ENCODE measurements at regions not wholly inside any gene's neighbourhood (a gene's known extent, or its start where the extent isn't known, plus 50 kb on each side); places are given as distances from the start of the nearest gene placed in this dataset.
A peak's percentile ranks its signal among the peaks of the same experiment; 100 is the strongest.
"Not testable (repeated sequence)": the region's sequence is repeated elsewhere in the genome, so short reads cannot be mapped to it uniquely, and the experiment has no call there.

DNA sequence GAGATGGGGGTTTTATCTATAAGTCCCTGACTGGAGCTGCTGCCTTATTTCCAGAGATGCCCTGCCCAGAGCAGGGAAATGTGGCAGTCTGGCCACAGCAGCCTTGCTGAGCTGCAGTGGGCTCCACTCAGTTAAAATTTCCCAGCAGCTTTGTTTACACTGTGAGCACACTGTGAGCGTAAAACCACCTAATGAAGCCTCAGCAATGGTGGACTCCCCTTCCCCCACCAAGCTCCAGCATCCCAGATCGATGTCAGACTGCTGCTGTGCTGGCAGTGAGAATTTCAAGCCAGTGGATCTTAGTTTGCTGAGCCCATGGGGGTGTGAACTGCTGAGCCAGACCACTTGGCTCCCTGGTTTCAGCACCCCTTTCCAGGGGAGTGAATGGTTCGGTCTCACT lies 208.7 kb upstream of the RAI14 start:
- no peak for DNase-seq (ENCODE audit: low spot score)

DNA sequence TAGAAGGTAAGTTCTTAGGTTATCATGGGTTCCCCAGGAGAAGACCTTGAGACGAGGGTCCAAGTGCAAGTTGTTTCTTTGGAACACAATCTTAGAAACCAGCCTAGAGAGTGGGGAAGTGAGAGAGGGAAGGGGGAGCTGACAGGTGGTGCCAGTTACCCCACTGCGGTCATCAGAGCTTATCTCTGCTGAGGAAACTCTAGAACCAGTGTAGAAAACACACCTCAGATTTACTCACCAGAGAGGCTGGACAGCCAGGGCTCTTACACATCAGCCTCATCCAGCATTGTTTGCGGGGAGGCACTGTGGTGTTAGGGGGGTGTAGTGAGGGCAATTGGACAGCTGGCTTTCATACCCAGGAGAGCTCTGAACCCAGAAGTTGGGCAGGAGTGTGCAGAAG lies 206.5 kb upstream of the RAI14 start:
- DNase-seq (ENCODE audit: low spot score), result no peak

DNA sequence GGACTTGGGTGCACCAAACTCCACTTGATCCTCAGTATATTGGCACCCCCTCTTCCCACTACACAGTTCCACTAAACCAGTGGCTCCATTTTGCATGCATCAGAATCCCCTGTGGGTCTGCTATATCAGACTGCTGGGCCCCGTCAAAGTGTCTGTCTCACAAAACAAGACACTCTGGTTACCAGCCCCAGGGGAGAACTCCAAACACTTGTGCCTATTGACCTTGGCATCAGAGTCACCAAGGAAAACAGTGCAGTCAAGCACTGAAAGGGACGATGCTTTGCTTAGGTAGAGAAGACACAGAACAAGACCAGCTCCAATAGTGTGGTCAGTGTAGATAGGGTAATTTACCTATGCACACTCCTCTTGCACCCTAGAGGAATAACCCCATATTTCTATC lies 205.8 kb upstream of the RAI14 start:
- DNase-seq (ENCODE audit: low spot score), result no peak

DNA sequence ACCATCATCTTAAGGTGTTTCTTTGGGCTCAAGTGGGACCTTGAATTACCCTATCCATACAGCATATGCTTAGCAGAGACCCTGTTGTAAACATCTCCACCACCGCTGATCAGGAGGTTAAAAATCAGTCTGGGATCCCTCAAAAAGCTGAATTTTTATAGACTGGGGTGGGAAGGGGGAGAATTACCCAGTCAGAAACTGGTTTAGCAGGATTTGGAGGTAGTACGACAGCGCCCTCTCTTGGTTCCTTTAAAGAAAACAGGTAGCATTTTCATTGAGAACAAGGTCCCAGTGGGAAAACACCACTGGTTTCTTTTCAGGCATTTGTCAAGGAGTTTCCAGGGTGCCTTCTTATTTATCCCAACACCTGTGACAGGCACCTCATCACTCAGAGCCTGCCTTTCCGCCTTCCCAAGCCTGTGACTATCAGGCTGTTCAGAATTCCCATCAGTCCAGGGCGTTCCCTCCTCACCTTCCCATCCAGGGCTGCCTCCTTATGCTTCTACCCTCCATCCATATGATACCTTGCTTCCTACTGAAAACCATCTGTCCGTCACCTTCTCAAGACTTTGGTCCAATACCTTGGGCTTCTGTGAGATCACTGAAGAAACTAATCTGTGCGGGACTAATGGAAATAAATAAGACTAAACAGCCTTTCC lies 203.8 kb upstream of the RAI14 start:
- DNase-seq (ENCODE audit: low spot score), result no peak

DNA sequence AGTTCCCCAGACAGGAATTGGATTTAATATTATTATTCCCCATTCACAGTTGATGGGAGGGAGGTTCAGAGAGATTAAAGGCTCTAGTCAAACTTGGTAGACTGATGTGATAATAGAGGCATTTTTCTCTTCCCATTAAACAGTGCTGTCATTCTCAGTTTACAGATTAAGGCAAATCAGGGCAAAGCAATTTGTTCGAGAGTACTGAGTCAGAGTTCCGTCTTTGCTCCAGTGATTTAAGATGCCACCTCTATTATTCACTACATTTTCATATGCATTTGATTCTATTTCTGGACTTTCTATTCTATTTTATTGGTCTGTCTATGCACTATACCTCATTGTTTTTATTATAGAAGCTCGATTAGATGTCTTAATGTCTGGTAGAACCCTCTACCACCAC lies 201.0 kb upstream of the RAI14 start:
- no peak for DNase-seq (ENCODE audit: low spot score)

DNA sequence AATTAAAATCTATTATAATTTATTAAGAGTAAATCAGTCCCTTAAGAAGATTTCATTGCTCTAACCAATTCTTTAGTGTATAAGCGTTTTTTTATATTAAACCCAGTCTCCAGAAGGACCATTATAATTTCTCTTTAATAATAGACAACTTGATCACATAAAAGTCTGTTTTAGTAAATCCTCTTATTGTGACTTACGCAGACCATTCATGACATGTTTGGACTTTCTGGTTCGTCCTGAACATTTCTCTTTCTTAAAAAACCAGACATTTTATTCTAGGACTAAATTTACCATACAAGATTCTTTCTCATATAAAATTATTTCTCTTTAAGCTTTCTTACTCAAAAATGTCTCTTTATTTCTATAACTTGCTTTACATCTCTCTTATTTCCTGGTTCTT lies 196.2 kb upstream of the RAI14 start:
- DNase-seq (ENCODE audit: low spot score), result no peak

DNA sequence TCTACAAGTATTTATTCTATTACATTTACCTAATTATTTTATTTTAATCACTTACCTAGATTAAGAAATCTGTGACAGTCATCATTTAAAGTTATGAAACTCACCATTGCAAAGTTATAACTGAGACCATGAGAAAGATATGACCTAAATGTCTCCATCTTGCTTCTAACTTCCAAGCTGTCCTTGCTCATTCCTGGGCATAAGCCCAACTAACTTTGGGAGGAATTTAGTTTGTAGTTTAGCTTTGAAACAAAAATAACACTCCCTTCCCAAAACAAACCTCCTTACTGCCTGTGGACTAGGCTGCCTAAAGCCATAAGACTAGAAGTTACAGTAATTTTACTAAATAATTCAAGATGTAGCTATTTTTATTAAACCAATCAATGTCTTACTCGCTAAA lies 195.6 kb upstream of the RAI14 start:
- no peak for DNase-seq (ENCODE audit: low spot score)

DNA sequence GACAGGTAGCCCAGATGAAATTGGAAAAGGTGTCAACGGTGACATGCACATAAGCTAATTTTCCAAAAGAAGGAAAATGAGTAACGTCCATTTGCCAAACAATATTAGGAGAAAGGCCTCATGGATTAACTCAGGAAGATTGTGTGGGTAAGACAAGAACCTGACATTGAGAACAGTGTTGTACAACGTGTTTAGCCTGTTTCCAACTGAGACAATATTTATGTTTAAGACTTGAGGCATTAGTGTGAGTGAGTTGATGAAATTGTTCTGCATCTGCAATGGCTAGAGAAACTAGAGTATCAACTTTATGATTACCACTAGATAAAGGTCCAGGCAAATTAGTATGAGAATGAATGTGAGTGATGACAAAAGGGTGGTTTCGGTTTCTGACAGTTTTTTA lies 191.3 kb upstream of the RAI14 start:
- DNase-seq (ENCODE audit: low spot score), result no peak

DNA sequence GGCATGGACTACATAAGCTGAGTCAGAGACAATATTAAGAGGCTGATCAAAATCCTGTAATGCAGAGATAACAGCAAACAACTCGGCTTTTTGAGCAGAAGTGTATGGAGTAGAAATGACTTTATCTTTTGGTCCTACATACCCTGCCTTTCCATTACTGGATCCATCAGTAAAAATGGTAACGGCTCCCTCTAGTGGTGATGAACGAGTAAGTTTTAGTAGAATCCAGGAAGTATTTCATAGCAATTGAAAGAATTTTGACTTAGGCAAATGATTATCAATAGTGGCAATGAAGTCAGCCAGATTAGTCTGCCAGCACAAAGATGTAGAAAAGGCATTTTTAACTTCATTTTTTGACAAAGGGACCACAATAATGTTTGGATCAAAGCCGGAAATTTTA lies 190.8 kb upstream of the RAI14 start:
- peak; percentile 30 for DNase-seq (ENCODE audit: low spot score)

DNA sequence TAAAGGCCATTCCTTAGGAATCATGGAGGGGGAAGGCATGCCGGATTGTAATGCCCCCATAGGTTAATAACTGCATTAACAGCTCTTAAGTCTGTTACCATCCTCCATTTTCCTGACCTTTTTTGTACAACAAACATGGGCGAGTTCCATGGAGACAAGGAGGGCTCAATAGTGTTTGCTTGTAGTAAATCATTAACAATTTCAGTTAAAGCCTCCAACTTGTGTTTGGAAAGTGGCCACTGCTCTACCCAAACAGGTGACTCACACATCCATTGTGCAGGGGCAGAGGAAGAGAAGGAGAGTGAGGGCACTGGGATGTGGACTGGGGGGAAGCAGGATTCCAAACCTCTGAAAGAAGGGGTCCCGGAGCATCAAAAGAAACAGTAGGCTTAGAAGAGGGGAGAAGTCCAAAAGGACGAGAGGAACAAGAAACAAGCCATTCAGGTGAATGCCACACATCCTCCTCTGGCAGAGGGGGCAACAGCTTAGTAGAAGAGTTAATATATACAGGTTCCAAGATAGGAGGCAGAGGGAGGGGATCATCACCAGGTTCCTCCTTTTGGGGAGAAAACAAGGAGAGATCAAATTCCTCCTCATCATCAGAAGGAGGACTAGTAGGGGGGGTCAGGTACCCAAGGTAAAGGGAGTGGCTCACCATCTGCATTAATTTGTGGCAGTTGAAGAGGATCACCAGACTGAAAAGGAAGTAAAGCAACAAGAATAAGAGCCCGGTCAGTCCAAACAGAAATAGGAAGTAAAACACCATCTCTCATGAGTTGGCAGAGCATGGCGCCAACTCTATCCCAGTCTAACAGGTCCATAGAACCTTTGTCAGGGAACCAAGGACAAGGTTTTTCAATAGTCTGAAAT lies 189.4 kb upstream of the RAI14 start:
- not testable (repeated sequence) for DNase-seq (ENCODE audit: low spot score)

DNA sequence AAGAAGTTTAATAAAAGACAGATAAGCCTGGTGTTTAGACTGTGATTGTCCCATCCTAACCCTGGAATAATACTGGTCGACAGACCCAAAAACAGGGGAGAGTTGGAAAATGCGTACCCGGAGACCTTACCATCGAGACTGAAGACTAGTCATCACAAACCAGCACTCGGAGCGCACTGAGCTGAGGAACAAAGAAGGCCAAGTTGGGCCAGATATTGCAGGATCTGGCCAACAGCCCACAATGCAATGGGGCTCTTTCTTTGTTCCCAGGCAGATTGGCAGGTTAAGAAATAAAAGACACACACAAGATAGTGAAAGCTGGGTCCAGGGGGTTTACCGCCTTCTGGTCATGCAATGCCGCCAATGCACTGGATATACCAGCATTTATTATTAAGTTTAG lies 188.7 kb upstream of the RAI14 start:
- DNase-seq (ENCODE audit: low spot score), result no peak

DNA sequence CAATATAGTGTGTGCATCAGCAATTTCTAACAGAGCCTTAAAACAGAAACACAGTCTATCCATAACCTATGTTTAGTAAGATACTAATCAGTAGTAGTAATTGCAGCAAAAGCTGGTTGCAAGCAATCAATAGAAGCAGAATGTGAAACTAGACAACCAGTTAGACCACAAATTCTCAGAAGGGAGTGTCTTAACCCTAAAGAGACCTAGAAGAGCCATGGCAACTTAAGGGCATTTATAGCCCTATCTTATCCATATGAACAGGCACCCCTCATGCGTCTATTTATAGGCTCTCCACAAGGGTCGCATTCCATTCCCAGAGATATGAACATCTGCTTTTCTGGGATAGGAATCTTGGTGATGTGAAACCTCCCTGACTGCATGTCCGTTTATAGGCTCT lies 188.1 kb upstream of the RAI14 start:
- not testable (repeated sequence) for DNase-seq (ENCODE audit: low spot score)

DNA sequence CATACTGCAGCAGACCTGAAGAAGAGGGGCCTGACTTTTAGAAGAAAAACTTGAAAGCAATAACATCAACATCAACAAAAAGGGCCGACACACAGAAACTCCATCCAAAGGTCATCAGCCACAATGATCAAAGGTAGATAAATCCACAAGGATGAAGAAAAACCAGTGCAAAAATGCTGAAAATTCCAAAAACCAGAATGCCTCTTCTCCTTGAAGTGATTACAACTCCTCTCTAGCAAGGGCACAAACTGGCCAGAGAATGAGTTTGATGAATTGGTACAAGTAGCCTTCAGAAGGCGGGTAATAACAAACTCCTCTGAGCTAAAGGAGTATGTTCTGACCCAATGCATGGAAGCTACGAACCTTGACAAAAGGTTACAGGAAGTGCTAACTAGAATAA lies 186.2 kb upstream of the RAI14 start:
- no peak for DNase-seq (ENCODE audit: low spot score)

DNA sequence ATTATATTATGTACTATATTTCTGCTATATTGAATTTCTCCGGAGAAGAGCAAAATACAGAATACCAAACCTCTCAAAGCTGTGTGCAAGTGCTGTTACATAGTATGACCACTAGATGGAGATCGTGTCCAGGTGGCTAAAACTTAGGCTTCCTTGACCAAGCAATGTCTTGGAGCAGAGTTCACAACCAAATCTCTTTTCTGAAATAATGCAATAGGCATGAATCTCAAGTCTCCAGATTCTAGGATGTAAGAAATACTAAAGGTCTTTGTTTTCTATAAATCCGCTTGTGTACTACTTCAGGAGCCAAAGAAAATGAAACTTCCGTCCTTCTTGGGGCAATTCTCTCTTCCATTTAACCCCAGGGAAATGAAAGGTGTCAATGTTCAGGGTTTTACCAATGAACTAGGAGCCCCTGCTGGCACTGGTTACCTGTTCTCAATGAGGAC lies 181.5 kb upstream of the RAI14 start:
- DNase-seq (ENCODE audit: low spot score), result peak; percentile 65

DNA sequence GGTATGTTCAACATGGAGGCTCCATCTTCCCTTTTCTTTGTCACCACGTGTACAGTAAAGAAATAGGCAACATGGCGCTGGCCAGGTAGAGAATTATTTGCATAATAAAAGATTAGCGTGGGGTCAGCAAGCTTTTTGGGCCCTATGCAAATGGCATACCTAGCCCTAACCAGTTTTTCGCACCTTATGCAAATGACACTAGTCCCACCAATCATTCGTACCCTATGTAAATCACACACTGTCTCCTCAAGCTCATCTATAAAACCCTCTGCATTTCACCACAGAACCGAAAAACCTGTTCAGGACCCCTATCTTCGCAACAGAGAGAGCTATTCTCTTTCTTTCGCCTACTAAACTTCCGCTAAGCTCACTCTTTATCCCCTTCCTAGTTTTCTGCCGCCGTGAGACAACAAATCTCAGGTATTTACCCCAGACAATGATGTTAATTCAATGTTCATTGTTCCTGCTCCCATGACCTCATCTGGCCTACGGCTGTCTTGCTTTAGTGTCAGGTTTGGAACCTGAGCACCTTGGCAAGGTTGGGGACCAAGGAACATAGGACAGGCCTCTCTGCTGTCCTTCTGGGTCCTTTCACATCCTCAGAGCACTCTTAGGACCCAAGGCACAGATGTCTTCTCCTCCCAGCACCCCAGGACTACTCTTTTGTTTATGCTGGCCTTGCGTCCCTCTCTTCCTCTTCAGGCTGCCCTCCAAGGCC lies 180.7 kb upstream of the RAI14 start:
- no peak for DNase-seq (ENCODE audit: low spot score)

DNA sequence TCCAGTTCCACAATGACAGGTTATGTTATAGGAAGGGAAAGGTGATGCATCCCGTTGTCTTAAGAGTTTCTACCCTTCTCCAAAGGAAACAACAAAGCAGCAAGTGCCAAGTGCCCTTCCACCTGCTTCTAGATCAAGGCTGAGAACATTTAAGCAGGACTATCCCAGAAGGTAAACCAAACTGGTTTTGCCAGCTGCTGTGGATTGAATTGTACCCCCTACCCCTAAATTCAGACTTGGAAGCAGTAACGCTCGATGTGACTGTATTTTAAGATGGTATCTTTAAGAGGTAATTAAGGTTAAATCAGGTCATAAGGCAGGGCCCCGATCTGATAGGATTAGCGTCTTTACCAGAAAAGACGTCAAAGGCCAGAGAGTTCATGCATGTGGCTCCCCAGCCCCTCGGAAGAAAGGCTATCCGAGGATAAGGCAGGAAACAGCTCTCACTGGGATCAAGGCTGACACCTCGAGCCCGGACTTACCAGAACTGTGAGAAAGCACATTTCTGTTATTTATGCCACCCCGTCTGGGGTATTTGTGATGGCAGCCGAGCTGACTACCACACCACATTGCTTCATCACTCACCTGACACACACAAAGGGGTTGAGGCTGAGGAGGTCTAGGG lies 179.1 kb upstream of the RAI14 start:
- DNase-seq (ENCODE audit: low spot score), result no peak

DNA sequence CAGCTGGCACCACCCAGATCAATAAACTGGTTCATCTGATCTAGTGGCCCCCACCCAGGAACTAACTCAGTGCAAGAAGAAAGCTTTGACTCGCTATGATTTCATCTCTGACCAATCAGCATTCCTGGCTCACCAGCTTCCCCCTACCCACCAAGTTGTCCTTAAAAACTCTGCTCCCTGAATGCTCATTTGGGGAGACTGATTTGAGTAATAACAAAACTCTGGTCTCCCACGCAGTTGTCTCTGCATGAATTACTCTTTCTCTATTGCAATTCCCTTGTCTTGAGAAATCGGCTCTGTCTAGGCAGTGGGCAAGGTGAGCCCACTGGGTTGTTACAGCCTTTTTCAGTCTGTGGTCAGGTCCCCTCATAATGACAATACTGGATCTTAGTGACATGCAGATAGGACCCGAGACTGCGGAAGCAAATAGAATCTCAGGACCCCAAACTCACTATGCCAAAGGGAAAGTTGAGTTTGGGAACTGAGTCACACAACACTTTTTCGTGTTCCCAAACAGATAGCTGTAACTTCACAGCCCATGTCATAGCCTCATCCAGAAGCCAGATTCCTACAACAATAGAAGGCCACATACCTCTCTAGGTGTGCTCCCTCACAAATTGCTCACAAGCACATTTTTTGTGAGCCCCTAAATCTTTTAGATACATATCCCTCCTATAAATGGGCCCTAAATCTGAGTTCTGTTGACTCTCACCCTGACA lies 175.2 kb upstream of the RAI14 start:
- no peak for DNase-seq (ENCODE audit: low spot score)

DNA sequence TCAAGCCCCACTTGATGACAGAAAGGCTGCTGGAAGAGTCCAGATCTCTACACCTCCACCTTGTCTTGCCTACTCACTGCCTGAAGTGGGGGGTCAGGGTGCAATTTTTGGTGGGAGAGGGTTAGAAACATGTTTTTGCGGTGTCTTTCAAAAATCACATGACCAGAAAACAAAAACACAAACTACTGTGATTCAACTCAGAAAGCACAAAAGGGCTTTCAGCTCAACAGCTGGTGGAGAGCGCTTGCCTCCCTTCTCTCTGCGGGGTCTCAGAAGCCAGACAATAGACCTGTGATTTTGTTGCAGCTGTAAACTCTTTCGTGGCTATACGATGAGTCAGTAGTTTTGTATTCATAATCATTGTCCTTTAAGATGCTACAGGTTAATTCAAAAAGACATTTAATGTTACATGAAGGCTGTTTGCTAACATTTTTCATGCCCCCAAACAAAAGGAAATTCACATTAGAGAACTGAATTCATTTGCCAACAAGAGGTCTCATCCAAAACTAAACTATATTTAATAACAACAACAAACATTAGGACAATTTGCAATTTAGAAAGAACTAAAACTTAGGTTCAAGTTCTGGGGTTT lies 172.6 kb upstream of the RAI14 start:
- DNase-seq (ENCODE audit: low spot score), result no peak

DNA sequence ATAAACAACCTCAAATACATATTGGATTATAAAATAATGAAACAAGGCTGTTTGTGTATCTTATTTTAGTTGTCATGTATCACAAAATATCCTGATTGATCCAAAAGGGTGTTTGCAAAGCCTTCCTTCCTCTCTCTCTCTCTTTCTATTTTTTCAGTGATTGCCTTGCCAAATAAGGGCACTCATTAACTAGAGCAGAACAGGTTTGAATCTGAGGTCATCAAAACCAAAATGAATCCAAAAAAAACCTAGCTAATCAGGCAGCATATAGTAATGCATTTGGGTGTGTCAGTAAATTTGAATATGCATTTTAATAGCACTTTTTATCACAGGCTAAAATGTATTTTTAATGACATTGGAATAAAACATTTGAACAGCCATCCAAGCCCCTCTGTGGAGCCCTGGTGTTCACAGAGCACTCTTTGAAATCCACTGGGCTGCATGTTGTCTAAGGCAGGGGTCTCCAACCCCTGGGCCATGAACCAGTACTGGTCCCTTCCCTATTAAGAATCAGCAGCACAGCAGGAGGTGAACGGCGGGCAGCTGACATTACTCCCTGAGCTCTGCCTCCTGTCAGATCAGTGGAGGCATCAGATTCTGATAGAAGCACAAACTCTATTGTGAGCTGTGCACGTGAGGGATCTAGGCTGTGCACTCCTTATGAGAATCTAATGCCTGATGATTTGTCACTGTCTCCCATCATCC lies 171.8 kb upstream of the RAI14 start:
- no peak for DNase-seq (ENCODE audit: low spot score)

DNA sequence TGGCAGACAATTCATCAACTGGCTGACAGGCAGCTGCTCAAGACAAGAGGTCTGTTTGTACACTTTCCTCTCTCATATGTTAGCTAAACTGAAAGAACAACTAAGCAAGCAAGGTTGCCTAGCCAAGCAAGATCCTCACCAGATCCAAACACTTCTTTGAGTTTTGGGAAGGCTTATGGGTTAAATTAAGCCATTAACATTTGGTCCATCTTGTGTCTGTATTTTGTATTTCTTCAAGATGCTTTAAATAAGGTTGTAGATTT lies 170.4 kb upstream of the RAI14 start:
- no peak for DNase-seq (ENCODE audit: low spot score)
